GM12878 (cell line): ENCODE measurements at regions not wholly inside any gene's neighbourhood (a gene's known extent, or its start where the extent isn't known, plus 50 kb on each side); places are given as distances from the start of the nearest gene placed in this dataset.

ENCODE experiments used
- BHLHE40 ChIP-seq, 2 experiments: fragments of 450-650 bp in 1 of 2; IDR thresholded peaks; 2 replicates each; pipeline ENCODE4 v1.6.1; 2011 to 2017; ENCODE audit warnings: low read depth in 2 of 2, borderline replicate concordance in 1 of 2, improper control_type of control experiment in 1 of 2, low read length in 1 of 2, mild to moderate bottlenecking in 1 of 2
- BRCA1 ChIP-seq: IDR thresholded peaks from 2 replicates; pipeline ENCODE4 v1.6.1; 2011; ENCODE audit warnings: low read depth, low read length, improper control_type of control experiment
- CTCF ChIP-seq, 3 experiments: IDR thresholded peaks in 2 of 3; conservative IDR thresholded peaks in 1 of 3; 2 replicates each; pipeline ENCODE4 v1.5.1; 2011; ENCODE audit warnings: low read depth in 3 of 3, low read length in 3 of 3, mild to moderate bottlenecking in 3 of 3, control low read depth in 2 of 3, moderate library complexity in 2 of 3, inconsistent platforms in 1 of 3, mixed read lengths in 1 of 3; ENCODE audit not compliant: control insufficient read depth in 2 of 3, insufficient read depth in 1 of 3; ENCODE audit errors: extremely low read depth in 1 of 3
- E2F4 ChIP-seq: IDR thresholded peaks from 2 replicates; pipeline ENCODE4 v1.6.1; 2012; ENCODE audit warnings: low read depth, low read length, improper control_type of control experiment
- MAX ChIP-seq: IDR thresholded peaks from 2 replicates; pipeline ENCODE4 v1.6.1; 2012; ENCODE audit warnings: low read depth, low read length, improper control_type of control experiment
- MXI1 ChIP-seq: fragments of 150-350 bp; IDR thresholded peaks from 2 replicates; pipeline ENCODE4 v1.6.1; 2011; ENCODE audit warnings: low read depth, mild to moderate bottlenecking, inconsistent platforms, low read length, improper control_type of control experiment
- MYC ChIP-seq: IDR thresholded peaks from 2 replicates; pipeline ENCODE4 v1.6.1; 2011; ENCODE audit warnings: mild to moderate bottlenecking, low read length, moderate library complexity, inconsistent platforms; ENCODE audit not compliant: insufficient read depth, insufficient replicate concordance, insufficient read length, severe bottlenecking
- POLR2A ChIP-seq: IDR thresholded peaks from 2 replicates; pipeline ENCODE4 v1.6.1; 2011; ENCODE audit warnings: low read depth, mild to moderate bottlenecking, low read length
- RAD21 ChIP-seq: IDR thresholded peaks from 2 replicates; pipeline ENCODE4 v1.6.1; 2011; ENCODE audit warnings: mild to moderate bottlenecking, low read depth, low read length, moderate library complexity; ENCODE audit not compliant: insufficient read depth
- SREBF2 ChIP-seq: IDR thresholded peaks from 2 replicates; pipeline ENCODE4 v1.6.1; 2012; ENCODE audit warnings: mild to moderate bottlenecking, low read length
- ZBTB33 ChIP-seq: fragments of 450-650 bp; IDR thresholded peaks from 2 replicates; pipeline ENCODE4 v1.6.1; 2017; ENCODE audit warnings: mild to moderate bottlenecking

GRCh38 chr3:81170298-81170697, 591.1 kb downstream of the GBE1 start:
- no peak for TF ChIP-seq BRCA1
- TF ChIP-seq MAX: no peak
- no peak for TF ChIP-seq CTCF (IDR thresholded peaks at IDR 0.05 in 2 of 3, conservative IDR thresholded peaks at IDR 0.05 in 1 of 3; ENCODE audit: control insufficient read depth in 2 of 3, extremely low read depth in 1 of 3, insufficient read depth in 1 of 3, low read depth in 3 of 3, low read length in 3 of 3)
- TF ChIP-seq RAD21: no peak
- TF ChIP-seq MYC: no peak
- no peak for TF ChIP-seq MXI1
- no peak for TF ChIP-seq ZBTB33
- TF ChIP-seq BHLHE40 (IDR thresholded peaks at IDR 0.05; ENCODE audit: borderline replicate concordance in 1 of 2, low read depth in 2 of 2, low read length in 1 of 2): no peak
- no peak for TF ChIP-seq SREBF2
- no peak for TF ChIP-seq E2F4
- no peak for TF ChIP-seq POLR2A
